NB4 (cell line): ENCODE measurements at regions not wholly inside any gene's neighbourhood (a gene's known extent, or its start where the extent isn't known, plus 50 kb on each side); places are given as distances from the start of the nearest gene placed in this dataset.

Experiments
- CTCF ChIP-seq: IDR thresholded peaks from one replicate; pipeline ENCODE4 v1.5.1; 2012; ENCODE audit warnings: low read depth, low read length
- MYC ChIP-seq: IDR thresholded peaks from 2 replicates; pipeline ENCODE4 v1.6.1; 2011; ENCODE audit warnings: low read depth, low read length
- POLR2A ChIP-seq: IDR thresholded peaks from 2 replicates; pipeline ENCODE4 v1.6.1; 2011; ENCODE audit warnings: mild to moderate bottlenecking; ENCODE audit not compliant: insufficient read length; ENCODE audit errors: extremely low read depth

DNA sequence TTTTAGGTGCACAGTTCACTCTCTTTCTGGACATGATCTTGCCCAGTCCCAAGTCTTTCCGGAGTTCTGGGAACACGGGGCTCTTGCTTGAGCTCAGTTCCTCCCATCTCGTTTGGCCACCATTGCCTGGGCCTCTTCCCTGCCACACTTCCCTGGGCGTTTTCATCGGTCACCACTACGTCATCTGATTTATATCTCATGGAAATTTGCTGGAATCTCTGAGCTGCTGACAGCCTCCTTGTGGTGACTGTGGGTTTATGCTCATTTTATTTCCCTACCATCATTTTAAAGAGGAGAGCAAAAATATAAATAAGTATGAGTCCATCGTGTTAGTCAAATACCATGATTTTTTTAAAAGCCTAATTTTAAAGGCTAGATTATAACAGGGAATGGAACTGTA is 449.1 kb upstream of the KAZN start:
- TF ChIP-seq CTCF (no peak), MYC (no peak), POLR2A (no peak)
